Suprapubic skin (tissue), 4 donors: ENCODE measurements at regions not wholly inside any gene's neighbourhood (a gene's known extent, or its start where the extent isn't known, plus 50 kb on each side); places are given as distances from the start of the nearest gene placed in this dataset.

Source experiments
- DNase-seq, 2 donors: peaks; one replicate each; pipeline ENCODE4 v3.0.0-alpha.2; 2019; ENCODE audit warnings: low spot score in 2 of 2
- H3K27ac ChIP-seq: fragments of 200-600 bp; sonication (generic); one replicate; pipeline ENCODE4 v1.5.1; 2019
- H3K27me3 ChIP-seq: fragments of 200-600 bp; sonication (generic); one replicate; pipeline ENCODE4 v1.5.1; 2019
- H3K36me3 ChIP-seq: fragments of 200-600 bp; sonication (generic); one replicate; pipeline ENCODE4 v1.5.1; 2019
- H3K4me1 ChIP-seq: fragments of 200-600 bp; sonication (generic); one replicate; pipeline ENCODE4 v1.5.1; 2019
- H3K4me3 ChIP-seq: fragments of 200-600 bp; sonication (generic); one replicate; pipeline ENCODE4 v1.5.1; 2019; ENCODE audit warnings: mild to moderate bottlenecking
- H3K9me3 ChIP-seq: fragments of 200-600 bp; sonication (generic); one replicate; pipeline ENCODE4 v1.5.1; 2019
- EP300 ChIP-seq: sonication (generic); formaldehyde crosslinking; IDR thresholded peaks from one replicate; pipeline ENCODE4 v1.6.1; 2017; ENCODE audit warnings: antibody characterized with exemption
- POLR2A ChIP-seq, 2 donors: fragments of 450-650 bp; IDR thresholded peaks; one replicate each; pipeline ENCODE4 v1.6.1; 2017; ENCODE audit warnings: antibody characterized with exemption in 2 of 2, mild to moderate bottlenecking in 2 of 2, moderate library complexity in 2 of 2
- POLR2AphosphoS5 ChIP-seq, 3 donors: sonication (generic); formaldehyde crosslinking; IDR thresholded peaks; one replicate each; pipeline ENCODE4 v1.6.1; 2017; ENCODE audit warnings: antibody characterized with exemption in 3 of 3
- WGBS: methylation state at CpG from one replicate; pipeline ENCODE4 v1.1.5; 2018; 5-methylcytosine and 5-hydroxymethylcytosine counted together
- TF ChIP-seq, protein P1 (sequence below), 2 donors: fragments of 200-600 bp in 1 of 2; fragments of 450-650 bp in 1 of 2; sonication (generic) in 1 of 2; IDR thresholded peaks; one replicate each; pipeline ENCODE4 v1.5.1; 2016 to 2019; ENCODE audit warnings: antibody characterized with exemption in 2 of 2, mild to moderate bottlenecking in 1 of 2, moderate library complexity in 1 of 2

DNA sequence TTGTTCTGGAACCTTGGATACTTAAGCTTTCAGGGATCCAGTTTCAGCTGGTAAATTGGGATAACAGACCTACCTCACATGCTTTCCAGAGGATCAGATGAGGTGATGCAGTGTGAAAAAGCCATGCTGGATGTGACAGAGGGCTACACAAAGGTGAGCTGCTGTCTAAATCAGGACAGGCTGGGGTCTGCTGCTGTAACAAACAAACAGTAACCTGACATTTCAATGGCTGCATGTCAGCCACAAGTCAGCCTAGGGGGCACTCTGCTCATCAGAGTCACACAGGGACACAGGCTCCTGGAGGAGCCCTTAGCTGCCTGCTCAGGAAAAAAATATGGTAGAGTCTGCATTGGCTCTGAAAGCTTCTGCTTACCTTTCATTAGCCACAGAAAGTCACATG lies 66.7 kb upstream of the EGFLAM start:
- H3K4me1 ChIP-seq, result no peaks in the 10 kb centered on the region
- H3K27ac ChIP-seq, result no peak overlapping the region
- no peaks in the 10 kb centered on the region for H3K36me3 ChIP-seq
- no peak overlapping the region for H3K4me3 ChIP-seq
- H3K27me3 ChIP-seq, result peaks cover 16% of the 10 kb centered on the region
- H3K9me3 ChIP-seq, result no peaks in the 10 kb centered on the region
- no peak for DNase-seq
- TF ChIP-seq, protein P1, sequence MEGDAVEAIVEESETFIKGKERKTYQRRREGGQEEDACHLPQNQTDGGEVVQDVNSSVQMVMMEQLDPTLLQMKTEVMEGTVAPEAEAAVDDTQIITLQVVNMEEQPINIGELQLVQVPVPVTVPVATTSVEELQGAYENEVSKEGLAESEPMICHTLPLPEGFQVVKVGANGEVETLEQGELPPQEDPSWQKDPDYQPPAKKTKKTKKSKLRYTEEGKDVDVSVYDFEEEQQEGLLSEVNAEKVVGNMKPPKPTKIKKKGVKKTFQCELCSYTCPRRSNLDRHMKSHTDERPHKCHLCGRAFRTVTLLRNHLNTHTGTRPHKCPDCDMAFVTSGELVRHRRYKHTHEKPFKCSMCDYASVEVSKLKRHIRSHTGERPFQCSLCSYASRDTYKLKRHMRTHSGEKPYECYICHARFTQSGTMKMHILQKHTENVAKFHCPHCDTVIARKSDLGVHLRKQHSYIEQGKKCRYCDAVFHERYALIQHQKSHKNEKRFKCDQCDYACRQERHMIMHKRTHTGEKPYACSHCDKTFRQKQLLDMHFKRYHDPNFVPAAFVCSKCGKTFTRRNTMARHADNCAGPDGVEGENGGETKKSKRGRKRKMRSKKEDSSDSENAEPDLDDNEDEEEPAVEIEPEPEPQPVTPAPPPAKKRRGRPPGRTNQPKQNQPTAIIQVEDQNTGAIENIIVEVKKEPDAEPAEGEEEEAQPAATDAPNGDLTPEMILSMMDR (IDR thresholded peaks at IDR 0.05), result no peak
- no peak for TF ChIP-seq POLR2AphosphoS5 (IDR thresholded peaks at IDR 0.05)
- no peak for TF ChIP-seq EP300
- no peak for TF ChIP-seq POLR2A (IDR thresholded peaks at IDR 0.05)

DNA sequence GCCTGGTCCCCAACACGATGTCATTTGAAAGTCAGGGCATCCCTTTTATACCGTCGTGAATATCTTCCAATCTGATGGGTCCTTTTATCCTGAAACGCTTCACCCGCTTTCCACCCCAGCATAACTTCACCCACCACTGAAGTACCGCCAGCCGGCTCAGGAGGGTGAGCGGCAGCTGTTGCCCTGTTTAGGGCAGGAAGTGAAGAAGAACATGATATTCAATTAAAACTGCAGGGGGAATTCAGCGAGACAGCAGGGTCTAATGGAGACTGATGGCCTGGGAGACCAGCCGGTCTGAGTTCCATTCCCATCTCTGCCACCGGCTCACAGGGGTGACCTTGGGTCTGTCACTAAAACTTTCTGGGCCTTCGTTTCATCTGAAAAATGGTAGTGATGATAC lies 68.2 kb upstream of the EGFLAM start:
- Histone ChIP-seq H3K4me1 (no peaks in the 10 kb centered on the region), H3K27ac (no peak overlapping the region), H3K4me3 (no peak overlapping the region), H3K27me3 (peaks cover 15% of the 10 kb centered on the region), H3K36me3 (no peaks in the 10 kb centered on the region), H3K9me3 (no peaks in the 10 kb centered on the region)
- 95% methylated on average over 12 of the region's 12 CpGs for WGBS
- TF ChIP-seq POLR2AphosphoS5 (IDR thresholded peaks at IDR 0.05) (no peak), POLR2A (IDR thresholded peaks at IDR 0.05) (no peak), EP300 (no peak)
- TF ChIP-seq, protein P1 (IDR thresholded peaks at IDR 0.05), result no peak
- no peak for DNase-seq

DNA sequence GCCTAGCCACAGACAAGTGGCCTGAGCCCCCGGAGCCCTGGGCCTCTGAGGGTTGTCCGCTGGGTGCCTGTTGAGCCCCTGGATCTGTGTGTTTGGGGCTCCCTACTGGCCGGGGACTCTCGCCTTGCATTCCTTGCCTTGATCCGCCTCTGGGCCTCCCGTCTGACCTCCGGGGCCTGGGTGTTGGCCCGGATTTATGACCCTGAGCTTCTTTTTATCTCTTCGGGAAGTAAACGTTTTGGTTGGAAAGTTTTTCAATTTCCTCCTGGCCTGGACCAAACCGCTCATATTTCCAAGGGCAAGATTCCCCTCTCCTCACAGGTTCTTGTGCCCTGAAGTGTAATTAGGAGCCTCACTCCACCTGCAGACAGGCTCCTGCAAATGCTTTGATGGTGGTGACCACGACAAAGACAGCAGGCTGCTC lies 69.3 kb upstream of the EGFLAM start:
- DNase-seq, result no peak
- Histone ChIP-seq H3K36me3 (no peaks in the 10 kb centered on the region), H3K27ac (no peak overlapping the region), H3K9me3 (no peaks in the 10 kb centered on the region), H3K27me3 (peaks cover 5% of the 10 kb centered on the region), H3K4me3 (no peak overlapping the region), H3K4me1 (no peaks in the 10 kb centered on the region)
- TF ChIP-seq, protein P1 (IDR thresholded peaks at IDR 0.05), result no peak
- TF ChIP-seq POLR2AphosphoS5 (IDR thresholded peaks at IDR 0.05), result no peak
- TF ChIP-seq EP300, result no peak
- TF ChIP-seq POLR2A (IDR thresholded peaks at IDR 0.05), result no peak
- WGBS, result 68% methylated on average over 11 of the region's 12 CpGs

DNA sequence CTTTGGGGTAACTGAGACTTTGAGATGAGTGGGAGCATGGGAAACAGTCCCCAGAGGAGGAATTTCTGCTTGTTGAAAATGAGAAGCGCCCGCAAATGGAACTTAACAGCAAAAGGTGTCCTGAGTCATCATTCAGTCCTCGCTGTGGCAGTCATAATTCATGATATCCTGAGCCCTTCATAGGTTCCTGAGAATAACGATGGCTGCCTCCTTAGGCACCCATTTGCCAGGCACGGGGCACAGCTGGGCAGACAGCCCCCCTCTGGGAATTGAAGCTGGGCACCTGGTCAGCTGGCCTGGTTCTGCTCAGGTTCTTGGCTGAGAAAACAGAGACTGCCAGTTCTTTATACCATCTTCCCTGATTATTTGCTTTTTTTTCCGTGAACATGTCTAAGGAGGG lies 69.8 kb upstream of the EGFLAM start:
- no peak for DNase-seq
- Histone ChIP-seq H3K4me1 (no peaks in the 10 kb centered on the region), H3K4me3 (no peak overlapping the region), H3K9me3 (no peaks in the 10 kb centered on the region), H3K27me3 (no peaks in the 10 kb centered on the region), H3K36me3 (no peaks in the 10 kb centered on the region), H3K27ac (no peak overlapping the region)
- WGBS, result 59% methylated on average over 6 of the region's 6 CpGs
- TF ChIP-seq POLR2A (IDR thresholded peaks at IDR 0.05), result no peak
- no peak for TF ChIP-seq POLR2AphosphoS5 (IDR thresholded peaks at IDR 0.05)
- TF ChIP-seq, protein P1 (IDR thresholded peaks at IDR 0.05), result no peak
- TF ChIP-seq EP300, result no peak

DNA sequence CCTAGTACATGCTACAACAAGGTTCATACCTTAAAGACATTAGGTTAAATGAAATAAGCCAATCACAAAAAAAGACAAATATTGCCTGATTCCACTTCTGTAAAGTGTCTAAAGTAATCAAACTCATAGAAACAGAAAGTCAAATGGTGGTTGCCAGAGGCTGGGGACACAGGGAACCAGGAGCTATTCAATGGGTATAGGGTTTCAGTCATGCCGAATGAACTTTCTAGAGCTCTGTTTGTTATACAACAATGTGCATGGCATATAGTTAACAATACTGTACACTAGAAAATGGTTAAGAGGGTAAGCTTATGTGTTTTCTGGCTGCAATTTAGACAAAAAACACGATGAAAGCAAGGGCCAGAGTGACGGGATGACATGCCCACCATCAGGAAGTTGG lies 70.8 kb upstream of the EGFLAM start:
- Histone ChIP-seq H3K4me1 (no peaks in the 10 kb centered on the region), H3K36me3 (no peaks in the 10 kb centered on the region), H3K4me3 (no peak overlapping the region), H3K9me3 (no peaks in the 10 kb centered on the region), H3K27ac (no peak overlapping the region), H3K27me3 (no peaks in the 10 kb centered on the region)
- no peak for DNase-seq
- WGBS, result 80% methylated on average over 3 of the region's 3 CpGs
- TF ChIP-seq POLR2A (IDR thresholded peaks at IDR 0.05), result no peak
- TF ChIP-seq POLR2AphosphoS5 (IDR thresholded peaks at IDR 0.05), result no peak
- TF ChIP-seq, protein P1 (IDR thresholded peaks at IDR 0.05), result no peak
- TF ChIP-seq EP300, result no peak
